ENCODE measurements at regions not wholly inside any gene's neighbourhood (a gene's known extent, or its start where the extent isn't known, plus 50 kb on each side); places are given as distances from the start of the nearest gene placed in this dataset.

DNA sequence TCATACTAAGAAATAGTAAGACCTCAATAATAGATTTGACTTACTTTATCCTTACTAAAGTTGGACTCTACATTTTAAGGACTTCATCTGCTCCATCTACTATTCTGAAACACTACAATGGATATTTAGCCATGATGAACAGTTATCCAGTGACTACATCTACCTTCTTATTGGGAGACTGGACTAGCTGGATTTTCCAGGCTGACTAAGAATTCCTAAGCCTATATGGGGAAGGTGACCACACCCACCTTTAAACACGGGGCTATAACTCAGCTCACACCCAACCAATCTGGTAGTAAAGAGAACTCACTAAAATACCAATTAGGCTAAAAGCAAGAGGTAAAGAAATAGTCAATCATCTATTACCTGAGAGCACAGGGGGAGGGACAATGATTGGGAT, 1438.4 kb downstream of the TECRL start:
- no peak overlapping the region for H3K4me3 ChIP-seq (ENCODE audit: low read depth, low read length)
- no peak for DNase-seq (ENCODE audit: low read depth)
- TF ChIP-seq, protein P1, sequence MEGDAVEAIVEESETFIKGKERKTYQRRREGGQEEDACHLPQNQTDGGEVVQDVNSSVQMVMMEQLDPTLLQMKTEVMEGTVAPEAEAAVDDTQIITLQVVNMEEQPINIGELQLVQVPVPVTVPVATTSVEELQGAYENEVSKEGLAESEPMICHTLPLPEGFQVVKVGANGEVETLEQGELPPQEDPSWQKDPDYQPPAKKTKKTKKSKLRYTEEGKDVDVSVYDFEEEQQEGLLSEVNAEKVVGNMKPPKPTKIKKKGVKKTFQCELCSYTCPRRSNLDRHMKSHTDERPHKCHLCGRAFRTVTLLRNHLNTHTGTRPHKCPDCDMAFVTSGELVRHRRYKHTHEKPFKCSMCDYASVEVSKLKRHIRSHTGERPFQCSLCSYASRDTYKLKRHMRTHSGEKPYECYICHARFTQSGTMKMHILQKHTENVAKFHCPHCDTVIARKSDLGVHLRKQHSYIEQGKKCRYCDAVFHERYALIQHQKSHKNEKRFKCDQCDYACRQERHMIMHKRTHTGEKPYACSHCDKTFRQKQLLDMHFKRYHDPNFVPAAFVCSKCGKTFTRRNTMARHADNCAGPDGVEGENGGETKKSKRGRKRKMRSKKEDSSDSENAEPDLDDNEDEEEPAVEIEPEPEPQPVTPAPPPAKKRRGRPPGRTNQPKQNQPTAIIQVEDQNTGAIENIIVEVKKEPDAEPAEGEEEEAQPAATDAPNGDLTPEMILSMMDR (IDR thresholded peaks at IDR 0.05; ENCODE audit: control insufficient read depth, extremely low read depth, insufficient read depth): no peak

GRCh38 chr4:62960415-62960814, 1448.8 kb downstream of the TECRL start:
- TF ChIP-seq, protein P1 (IDR thresholded peaks at IDR 0.05; ENCODE audit: control insufficient read depth, extremely low read depth, insufficient read depth): no peak
- DNase-seq (ENCODE audit: low read depth): no peak

DNA sequence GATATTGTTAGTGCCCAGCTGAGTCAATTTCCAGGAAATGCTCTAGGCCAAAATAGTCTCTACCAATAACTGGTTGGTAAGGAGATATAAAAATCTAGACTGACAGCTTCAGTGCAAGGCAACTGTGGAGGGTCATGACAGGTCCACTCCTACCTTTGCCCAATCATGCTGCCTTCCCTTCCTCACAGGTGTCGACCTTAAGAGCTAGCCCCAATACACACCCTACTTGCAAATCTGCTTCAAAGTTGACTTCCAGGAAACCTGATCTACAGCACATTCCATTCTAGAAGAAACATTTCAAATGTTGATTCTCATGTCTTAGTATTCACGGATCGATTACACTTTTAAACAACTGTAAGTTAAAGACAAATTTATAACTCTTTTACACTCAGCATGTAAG, 1455.5 kb downstream of the TECRL start:
- no peak overlapping the region for H3K4me3 ChIP-seq (ENCODE audit: low read depth, low read length)
- TF ChIP-seq, protein P1 (IDR thresholded peaks at IDR 0.05; ENCODE audit: control insufficient read depth, extremely low read depth, insufficient read depth): no peak
- no peak for DNase-seq (ENCODE audit: low read depth)

More at GRCh38 chr4:62960415-62960814, 1448.8 kb downstream of the TECRL start:
- no peak overlapping the region for H3K4me3 ChIP-seq (ENCODE audit: low read depth, low read length)

DNA sequence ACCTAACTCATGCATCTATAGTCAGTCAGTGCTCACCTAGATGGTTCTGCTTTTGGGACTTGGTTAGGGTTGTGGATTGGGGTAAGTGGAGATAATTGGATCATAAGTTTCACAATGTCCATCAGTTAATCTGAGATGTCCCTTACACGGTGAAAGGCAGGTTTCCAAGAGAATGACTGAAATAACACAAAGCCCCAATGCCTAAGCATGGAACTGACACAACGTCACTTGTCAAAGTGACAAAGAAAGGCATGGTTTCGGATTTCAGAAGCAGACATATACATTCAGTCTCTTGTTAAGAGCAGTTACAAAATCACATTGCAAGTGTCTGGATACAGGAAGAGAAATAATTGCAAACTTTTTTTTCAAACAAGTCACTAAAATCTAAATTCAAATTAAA, 1456.9 kb downstream of the TECRL start:
- H3K4me3 ChIP-seq (ENCODE audit: low read depth, low read length): no peak overlapping the region
- DNase-seq (ENCODE audit: low read depth): no peak
- TF ChIP-seq, protein P1 (IDR thresholded peaks at IDR 0.05; ENCODE audit: control insufficient read depth, extremely low read depth, insufficient read depth): no peak

GRCh38 chr4:62948108-62948507, 1461.1 kb downstream of the TECRL start:
- H3K4me3 ChIP-seq (ENCODE audit: low read depth, low read length): no peak overlapping the region
- no peak for DNase-seq (ENCODE audit: low read depth)
- TF ChIP-seq, protein P1 (IDR thresholded peaks at IDR 0.05; ENCODE audit: control insufficient read depth, extremely low read depth, insufficient read depth): no peak

DNA sequence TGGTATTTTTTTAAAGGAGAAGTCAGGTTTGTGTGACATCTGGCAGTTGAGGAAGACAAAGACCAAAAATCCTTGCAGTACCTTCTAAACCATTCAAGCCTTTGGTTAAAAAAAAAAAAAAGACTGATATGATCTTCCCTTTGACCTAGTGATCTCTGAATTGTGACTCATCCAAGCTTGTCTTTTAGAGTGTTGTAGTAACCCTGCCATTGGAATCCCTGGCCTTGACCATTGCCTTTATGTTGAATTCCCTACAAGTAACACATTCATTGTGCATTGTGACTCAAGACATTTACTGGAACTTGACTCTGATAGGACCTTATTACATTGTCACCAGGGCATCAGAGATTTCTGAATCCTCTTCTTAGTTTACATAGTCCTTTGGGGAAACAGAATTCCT, 1469.0 kb downstream of the TECRL start:
- DNase-seq (ENCODE audit: low read depth): no peak
- H3K4me3 ChIP-seq (ENCODE audit: low read depth, low read length): no peak overlapping the region
- TF ChIP-seq, protein P1 (IDR thresholded peaks at IDR 0.05; ENCODE audit: control insufficient read depth, extremely low read depth, insufficient read depth): no peak

DNA sequence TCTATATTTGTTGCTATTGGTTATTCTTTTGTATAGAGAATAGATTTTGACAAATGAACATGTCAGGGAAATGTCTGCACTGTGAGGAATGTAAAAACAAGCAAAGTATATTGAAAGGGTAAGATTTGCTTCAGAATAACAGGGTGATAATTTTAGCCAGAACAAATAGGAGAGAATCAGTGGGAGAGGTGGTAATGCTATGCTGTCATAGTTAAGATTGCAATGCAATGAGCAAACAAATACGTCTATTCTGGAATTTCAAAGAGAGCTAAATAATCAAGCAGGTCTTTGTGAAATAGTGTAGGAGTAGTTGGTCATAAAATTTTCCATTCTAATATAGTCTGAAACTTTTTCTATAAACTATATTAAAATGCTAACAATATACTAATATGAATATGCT, 1478.4 kb downstream of the TECRL start:
- H3K4me3 ChIP-seq (ENCODE audit: low read depth, low read length): no peak overlapping the region
- no peak for DNase-seq (ENCODE audit: low read depth)
- TF ChIP-seq, protein P1 (IDR thresholded peaks at IDR 0.05; ENCODE audit: control insufficient read depth, extremely low read depth, insufficient read depth): no peak
